Adipocyte (in vitro differentiated cells): ENCODE measurements at regions not wholly inside any gene's neighbourhood (a gene's known extent, or its start where the extent isn't known, plus 50 kb on each side); places are given as distances from the start of the nearest gene placed in this dataset.
A peak's percentile ranks its signal among the peaks of the same experiment; 100 is the strongest.

Experiments used
- DNase-seq: peaks from one replicate; pipeline ENCODE4 v3.0.0-alpha.2; 2015; ENCODE audit warnings: low read depth
- H3K27me3 ChIP-seq: replicated peaks from 2 replicates; pipeline ENCODE4 v1.7.0; 2013; ENCODE audit warnings: mild to moderate bottlenecking, low read length, moderate library complexity; ENCODE audit not compliant: control insufficient read depth, insufficient read depth
- H3K36me3 ChIP-seq: 2 replicates; pipeline ENCODE4 v1.7.0; 2013; ENCODE audit warnings: low read length, mild to moderate bottlenecking, moderate library complexity; ENCODE audit not compliant: control insufficient read depth, insufficient read depth, severe bottlenecking
- H3K4me1 ChIP-seq: 2 replicates; pipeline ENCODE4 v1.7.0; 2013; ENCODE audit warnings: mild to moderate bottlenecking, low read length, moderate library complexity; ENCODE audit not compliant: control insufficient read depth, insufficient read depth
- H3K4me3 ChIP-seq: 2 replicates; pipeline ENCODE4 v1.7.0; 2013; ENCODE audit warnings: mild to moderate bottlenecking, low read length, moderate library complexity
- H3K9ac ChIP-seq: 2 replicates; pipeline ENCODE4 v1.7.0; 2013; ENCODE audit warnings: mild to moderate bottlenecking, low read length, moderate library complexity
- H3K9me3 ChIP-seq: 2 replicates; pipeline ENCODE4 v1.7.0; 2013; ENCODE audit warnings: mild to moderate bottlenecking, low read length, moderate library complexity; ENCODE audit not compliant: control insufficient read depth

- no peaks in the 10 kb centered on the region for H3K27me3 ChIP-seq
- peaks cover 20% of the 10 kb centered on the region for H3K4me1 ChIP-seq
- no peaks in the 10 kb centered on the region for H3K9me3 ChIP-seq
- no peak for DNase-seq
- H3K36me3 ChIP-seq, result no peaks in the 10 kb centered on the region
- H3K9ac ChIP-seq, result no peak overlapping the region
- H3K4me3 ChIP-seq, result no peak overlapping the region
Measured at GRCh38 chr21:27764056-27764455, 797.2 kb upstream of the ADAMTS5 start.

- Histone ChIP-seq H3K4me1 (peaks cover 20% of the 10 kb centered on the region), H3K9me3 (no peaks in the 10 kb centered on the region), H3K36me3 (no peaks in the 10 kb centered on the region), H3K4me3 (no peak overlapping the region), H3K27me3 (no peaks in the 10 kb centered on the region), H3K9ac (no peak overlapping the region)
- DNase-seq, result no peak
Measured at GRCh38 chr21:27761623-27762022, 794.7 kb upstream of the ADAMTS5 start.

- Histone ChIP-seq H3K4me1 (peaks cover 24% of the 10 kb centered on the region), H3K4me3 (no peak overlapping the region), H3K9me3 (no peaks in the 10 kb centered on the region), H3K9ac (no peak overlapping the region), H3K27me3 (no peaks in the 10 kb centered on the region), H3K36me3 (no peaks in the 10 kb centered on the region)
- no peak for DNase-seq
Measured at GRCh38 chr21:27759820-27760219, 792.9 kb upstream of the ADAMTS5 start.

GRCh38 chr21:27759091-27759659 lies 792.3 kb upstream of the ADAMTS5 start:
- Histone ChIP-seq H3K4me3 (no peak overlapping the region), H3K36me3 (no peaks in the 10 kb centered on the region), H3K9ac (no peak overlapping the region), H3K4me1 (peaks cover 20% of the 10 kb centered on the region), H3K9me3 (no peaks in the 10 kb centered on the region), H3K27me3 (no peaks in the 10 kb centered on the region)
- DNase-seq, result no peak

GRCh38 chr21:27756191-27756590 lies 789.3 kb upstream of the ADAMTS5 start:
- Histone ChIP-seq H3K4me3 (no peak overlapping the region), H3K9ac (no peak overlapping the region), H3K4me1 (peaks cover 3% of the 10 kb centered on the region), H3K27me3 (no peaks in the 10 kb centered on the region), H3K36me3 (no peaks in the 10 kb centered on the region), H3K9me3 (no peaks in the 10 kb centered on the region)
- no peak for DNase-seq

- Histone ChIP-seq H3K9me3 (no peaks in the 10 kb centered on the region), H3K4me3 (no peak overlapping the region), H3K36me3 (no peaks in the 10 kb centered on the region), H3K9ac (no peak overlapping the region), H3K4me1 (peaks cover 10% of the 10 kb centered on the region), H3K27me3 (no peaks in the 10 kb centered on the region)
- no peak for DNase-seq
Measured at GRCh38 chr21:27743971-27744564, 777.2 kb upstream of the ADAMTS5 start.

- peak; percentile 73 for DNase-seq
- Histone ChIP-seq H3K9ac (no peak overlapping the region), H3K27me3 (no peaks in the 10 kb centered on the region), H3K4me3 (peak overlapping the region; percentile 5), H3K9me3 (no peaks in the 10 kb centered on the region), H3K4me1 (peaks cover 10% of the 10 kb centered on the region), H3K36me3 (no peaks in the 10 kb centered on the region)
Measured at GRCh38 chr21:27741736-27742135, 774.8 kb upstream of the ADAMTS5 start.

GRCh38 chr21:27740084-27740483 lies 773.2 kb upstream of the ADAMTS5 start:
- H3K9me3 ChIP-seq, result no peaks in the 10 kb centered on the region
- no peaks in the 10 kb centered on the region for H3K27me3 ChIP-seq
- DNase-seq, result no peak
- no peaks in the 10 kb centered on the region for H3K36me3 ChIP-seq
- no peak overlapping the region for H3K4me3 ChIP-seq
- no peak overlapping the region for H3K9ac ChIP-seq
- peaks cover 10% of the 10 kb centered on the region for H3K4me1 ChIP-seq

- no peak overlapping the region for H3K9ac ChIP-seq
- no peaks in the 10 kb centered on the region for H3K36me3 ChIP-seq
- H3K27me3 ChIP-seq, result no peaks in the 10 kb centered on the region
- H3K4me3 ChIP-seq, result no peak overlapping the region
- no peak for DNase-seq
- peaks cover 10% of the 10 kb centered on the region for H3K4me1 ChIP-seq
- H3K9me3 ChIP-seq, result no peaks in the 10 kb centered on the region
Measured at GRCh38 chr21:27739187-27739586, 772.3 kb upstream of the ADAMTS5 start.

GRCh38 chr21:27735699-27736098 lies 768.8 kb upstream of the ADAMTS5 start:
- no peaks in the 10 kb centered on the region for H3K27me3 ChIP-seq
- DNase-seq, result no peak
- H3K4me3 ChIP-seq, result no peak overlapping the region
- no peaks in the 10 kb centered on the region for H3K9me3 ChIP-seq
- peaks cover 3% of the 10 kb centered on the region for H3K4me1 ChIP-seq
- H3K36me3 ChIP-seq, result no peaks in the 10 kb centered on the region
- no peak overlapping the region for H3K9ac ChIP-seq

- no peak overlapping the region for H3K9ac ChIP-seq
- H3K36me3 ChIP-seq, result no peaks in the 10 kb centered on the region
- DNase-seq, result peak; percentile 70
- H3K4me3 ChIP-seq, result no peak overlapping the region
- H3K4me1 ChIP-seq, result peaks cover 3% of the 10 kb centered on the region
- peaks cover 3% of the 10 kb centered on the region for H3K9me3 ChIP-seq
- no peaks in the 10 kb centered on the region for H3K27me3 ChIP-seq
Measured at GRCh38 chr21:27734146-27734545, 767.3 kb upstream of the ADAMTS5 start.

- Histone ChIP-seq H3K4me3 (no peak overlapping the region), H3K9me3 (peaks cover 9% of the 10 kb centered on the region), H3K36me3 (no peaks in the 10 kb centered on the region), H3K4me1 (no peaks in the 10 kb centered on the region), H3K9ac (no peak overlapping the region), H3K27me3 (no peaks in the 10 kb centered on the region)
- no peak for DNase-seq
Measured at GRCh38 chr21:27725916-27726315, 759.0 kb upstream of the ADAMTS5 start.
